Left colon (tissue), 2 donors: ENCODE measurements at regions not wholly inside any gene's neighbourhood (a gene's known extent, or its start where the extent isn't known, plus 50 kb on each side); places are given as distances from the start of the nearest gene placed in this dataset.

Experiments used
- ATAC-seq: fragments of 200-7000 bp; cut with Tn5 transposase; one replicate; pipeline ENCODE4 v1.9.1; 2020; ENCODE audit warnings: mild to moderate bottlenecking, moderate library complexity
- DNase-seq, 2 donors: peaks; one replicate each; pipeline ENCODE4 v3.0.0-alpha.2; 2020
- intact Hi-C, 2 donors: fragments of 100-400 bp; cut with DNase I in 1 of 2; cut with micrococcal nuclease in 1 of 2; formaldehyde crosslinking; loops; one replicate each; pipeline versions ENCODE4 v1.11.2 to v1.14.0; 2022; cut with DNase I, micrococcal nuclease
- donor health status: DM: no; HTN: no; CAD: no.
- donor health status: DM: yes; HTN: yes; CAD: no.

DNA sequence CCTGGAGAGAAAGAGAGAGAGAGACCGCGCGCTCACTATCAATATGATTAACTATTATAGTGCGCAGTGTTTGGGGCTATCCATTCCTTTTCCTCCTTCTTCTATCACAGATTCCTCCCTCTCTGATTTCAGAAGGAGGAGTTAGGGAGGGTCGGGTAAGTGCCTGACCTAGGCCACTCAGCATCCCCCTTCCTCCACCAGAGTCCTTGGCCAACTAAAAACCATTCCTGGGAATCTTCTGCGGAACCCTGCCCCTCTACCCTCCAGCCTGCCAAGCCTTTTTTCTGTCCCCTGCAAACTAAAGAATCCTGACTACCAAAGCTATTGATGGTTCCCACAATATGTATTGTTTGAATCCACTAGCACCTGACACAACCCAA, 256.2 kb upstream of the NFE2L3 start:
- no peak for DNase-seq
- intact Hi-C loops = loop anchor here in 1 of 2 donors (10.0 kb wide), 1 partner anchor 769 kb away; no protein-coding TSS in a partner anchor
- no peak for ATAC-seq

DNA sequence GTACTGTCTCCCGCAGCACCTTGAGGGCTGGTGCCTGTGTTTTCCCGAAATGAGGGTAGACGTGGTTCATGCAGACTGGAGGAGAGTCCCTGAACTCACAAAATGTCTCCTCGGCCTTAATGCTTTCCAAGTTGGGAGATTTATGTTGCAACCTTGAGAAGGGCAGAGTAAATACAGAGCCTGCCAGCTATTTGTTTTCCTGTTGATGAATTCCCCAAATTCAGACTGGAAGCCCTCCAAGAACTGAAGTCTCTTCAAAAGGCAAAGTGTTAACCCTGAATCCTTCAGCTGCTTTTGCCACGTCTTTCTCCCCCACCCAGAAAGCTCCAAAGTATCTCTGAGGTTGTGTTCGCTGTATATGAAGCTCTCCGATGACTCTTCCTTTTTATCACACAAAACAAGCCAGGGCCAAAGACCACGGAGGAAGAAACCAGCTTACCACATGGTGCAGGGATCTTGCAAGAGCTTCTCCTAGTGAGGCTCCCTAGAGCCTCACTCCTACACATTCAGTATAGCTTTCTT, 254.7 kb upstream of the NFE2L3 start:
- ATAC-seq = no peak
- intact Hi-C loops = loop anchor here in 1 of 2 donors (10.0 kb wide), 1 partner anchor 767 kb away; no protein-coding TSS in a partner anchor
- no peak for DNase-seq

DNA sequence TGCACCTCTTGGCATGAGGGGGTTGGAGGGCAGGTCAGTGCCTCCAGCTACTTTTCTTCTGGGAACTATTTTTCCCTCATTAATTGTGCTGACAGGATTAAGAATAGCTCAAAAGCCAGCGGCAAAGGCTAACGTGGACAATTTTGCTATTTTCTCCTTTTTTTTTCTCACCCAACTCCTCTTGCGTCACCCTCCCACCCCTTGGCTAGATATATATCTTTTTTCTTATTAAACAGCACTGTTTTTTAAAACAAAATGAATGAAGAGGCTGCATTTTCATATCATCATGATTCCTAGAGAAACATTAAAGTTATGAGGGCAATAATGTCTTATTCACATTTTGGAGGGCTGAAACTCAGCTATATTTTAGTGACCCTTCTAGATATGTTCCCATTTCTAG, 251.8 kb upstream of the NFE2L3 start:
- ATAC-seq = no peak
- intact Hi-C loops = no loop called here
- no peak for DNase-seq

DNA sequence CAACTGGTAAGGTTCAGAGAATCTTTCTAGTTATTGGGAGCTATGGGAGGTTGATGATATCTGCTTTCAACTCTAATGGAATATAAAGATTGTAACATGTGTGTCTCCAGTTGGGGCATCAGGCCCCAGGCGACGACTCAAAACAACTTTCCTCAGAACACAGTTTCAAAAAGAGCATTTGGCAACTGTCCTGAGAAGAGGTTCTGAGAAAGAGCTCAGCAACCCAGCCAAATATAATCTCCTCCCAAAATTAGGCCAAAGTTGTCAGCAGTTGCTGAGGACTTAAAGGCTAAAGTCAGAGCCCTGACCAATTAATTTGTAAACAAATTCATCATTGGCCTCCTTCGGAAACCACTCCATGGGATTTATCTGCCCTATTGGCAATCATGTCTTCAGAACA, 251.1 kb upstream of the NFE2L3 start:
- intact Hi-C loops = no loop called here
- DNase-seq (no peak), ATAC-seq (no peak)

DNA sequence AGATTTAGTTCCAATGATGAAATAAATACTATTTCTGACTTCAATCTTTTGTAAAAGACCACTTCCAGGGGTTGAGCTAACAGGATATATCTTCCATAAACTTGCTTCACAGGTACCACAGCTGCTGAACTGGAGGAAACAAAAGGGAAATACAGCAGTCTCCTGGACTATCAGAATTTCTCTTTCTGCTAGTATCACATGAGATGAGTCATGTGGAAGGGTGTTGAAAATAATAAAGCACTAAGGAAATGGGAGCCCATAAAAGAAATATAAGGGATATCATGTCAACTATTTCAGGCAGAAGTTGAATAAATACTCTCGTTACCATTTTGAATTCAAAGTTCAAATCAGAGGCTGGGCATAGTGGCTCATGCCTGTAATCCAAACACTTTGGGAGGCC, 250.3 kb upstream of the NFE2L3 start:
- intact Hi-C loops = no loop called here
- ATAC-seq = peak; percentile 43
- no peak for DNase-seq

DNA sequence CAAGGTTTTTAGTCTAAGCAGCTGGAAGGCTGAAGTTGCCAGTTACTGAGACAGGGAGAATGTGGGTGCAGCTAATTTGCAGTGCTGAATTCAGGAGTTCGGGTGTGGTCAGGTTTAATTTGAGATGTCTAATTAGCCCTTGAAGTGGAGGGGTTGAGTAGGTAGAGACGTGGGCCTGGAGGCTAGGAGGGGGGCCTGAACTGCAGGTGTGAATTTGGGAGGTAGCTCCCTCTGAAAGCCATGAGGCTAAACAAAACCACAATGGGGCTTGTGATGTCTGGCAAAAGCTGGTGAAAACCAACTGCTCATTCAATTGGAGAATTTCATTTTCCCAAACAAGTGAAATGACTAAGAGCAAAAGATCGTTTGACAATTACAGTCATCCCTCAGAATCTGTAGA, 246.0 kb upstream of the NFE2L3 start:
- no peak for ATAC-seq
- intact Hi-C loops = no loop called here
- DNase-seq = no peak

DNA sequence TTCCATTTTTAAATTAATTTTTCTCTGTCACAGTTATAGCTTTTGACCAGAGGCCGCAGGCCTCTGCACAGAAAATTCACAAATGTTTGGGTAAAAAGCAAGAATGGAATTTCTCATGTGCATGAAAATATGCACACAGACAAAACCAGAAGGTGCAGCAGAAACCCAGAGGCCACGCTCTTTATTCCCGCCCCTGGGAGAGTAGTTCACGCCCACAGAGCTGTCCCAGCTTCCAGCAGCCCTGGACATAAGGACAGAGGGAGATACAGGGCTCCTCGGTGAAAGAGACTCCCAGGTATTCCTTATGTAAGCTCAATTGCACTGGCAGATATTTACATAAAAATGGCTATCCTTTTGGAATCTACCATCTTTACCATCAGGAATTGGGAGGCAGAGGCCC, 245.2 kb upstream of the NFE2L3 start:
- intact Hi-C loops = no loop called here
- no peak for DNase-seq
- no peak for ATAC-seq

DNA sequence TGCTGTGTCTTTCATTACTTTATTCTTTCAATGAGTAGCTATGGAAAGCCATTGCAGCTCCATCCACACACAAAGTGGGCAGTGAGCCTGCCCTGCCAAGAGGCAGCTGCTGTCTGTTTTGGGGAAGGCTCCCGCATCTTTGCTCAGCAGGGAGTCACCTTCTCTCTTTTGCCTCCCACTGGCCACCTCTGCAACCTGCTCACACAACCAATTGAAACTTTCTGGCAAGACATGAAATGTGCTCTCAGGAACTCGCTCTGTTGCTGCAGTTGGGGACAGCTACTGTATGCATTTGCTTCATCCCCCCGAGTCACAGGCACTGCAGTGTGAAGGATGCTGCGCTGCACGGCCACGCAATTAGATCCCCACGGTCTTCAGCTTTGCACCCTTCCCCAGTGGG, 244.8 kb upstream of the NFE2L3 start:
- DNase-seq (no peak), ATAC-seq (no peak)
- intact Hi-C loops = no loop called here

DNA sequence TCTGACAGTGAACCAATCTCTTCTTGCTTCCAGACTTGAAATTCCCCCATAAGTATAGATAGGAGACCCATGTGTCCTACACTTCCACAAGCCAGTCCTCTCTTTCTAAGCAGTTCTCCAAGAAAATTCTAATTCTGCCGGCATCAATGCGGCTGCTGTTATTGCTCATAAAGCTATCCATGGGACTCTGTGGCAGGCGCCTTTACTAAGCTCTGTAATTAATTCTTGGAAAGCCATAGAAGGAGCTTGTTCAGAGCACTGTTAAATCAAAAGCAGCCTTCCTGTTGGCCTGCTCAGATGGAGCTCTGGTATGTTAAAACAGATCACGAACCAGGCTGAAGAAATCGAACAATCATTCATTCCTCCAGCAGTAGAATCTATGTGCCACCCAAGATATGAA, 244.3 kb upstream of the NFE2L3 start:
- no peak for ATAC-seq

DNA sequence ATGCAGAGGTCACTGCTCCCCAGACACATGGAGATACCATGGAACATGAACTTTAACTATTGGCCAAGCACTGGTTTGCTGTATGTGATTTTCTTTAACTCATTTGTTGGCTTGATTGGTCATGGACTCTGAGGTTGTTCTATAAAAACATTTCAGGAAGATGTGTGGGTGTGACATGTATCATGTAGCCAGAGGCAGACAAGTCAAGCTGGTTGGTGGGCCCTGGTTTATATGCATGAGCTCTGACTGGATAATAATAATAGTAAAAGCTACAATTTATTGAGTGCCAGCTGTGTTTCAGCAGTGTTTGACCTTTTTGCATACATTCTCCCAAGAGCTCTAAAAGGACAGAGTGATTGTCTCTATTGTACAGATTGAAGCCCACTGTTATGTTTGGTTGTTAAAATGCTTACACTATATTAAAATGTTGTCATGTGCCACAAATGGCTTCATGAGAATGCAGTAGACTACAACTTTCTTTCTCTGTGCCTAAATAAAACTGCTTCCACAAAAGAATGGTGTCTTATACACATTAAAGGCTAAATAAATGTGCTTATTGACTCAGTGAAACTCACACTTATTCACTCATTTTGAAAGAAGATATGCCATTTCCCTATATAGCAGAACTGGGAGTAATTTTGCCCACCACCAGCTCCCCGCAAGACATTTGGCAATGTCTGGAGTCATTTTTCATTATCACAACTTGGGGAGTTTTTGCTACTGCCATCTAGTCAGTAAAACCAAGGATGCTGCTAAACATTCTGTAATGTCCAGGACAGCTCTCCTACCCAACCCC, 243.6 kb upstream of the NFE2L3 start:
- no peak for DNase-seq
- intact Hi-C loops = no loop called here

More for the DNA sequence above, 244.3 kb upstream of the NFE2L3 start:
- no peak for DNase-seq
- intact Hi-C loops = no loop called here

DNA sequence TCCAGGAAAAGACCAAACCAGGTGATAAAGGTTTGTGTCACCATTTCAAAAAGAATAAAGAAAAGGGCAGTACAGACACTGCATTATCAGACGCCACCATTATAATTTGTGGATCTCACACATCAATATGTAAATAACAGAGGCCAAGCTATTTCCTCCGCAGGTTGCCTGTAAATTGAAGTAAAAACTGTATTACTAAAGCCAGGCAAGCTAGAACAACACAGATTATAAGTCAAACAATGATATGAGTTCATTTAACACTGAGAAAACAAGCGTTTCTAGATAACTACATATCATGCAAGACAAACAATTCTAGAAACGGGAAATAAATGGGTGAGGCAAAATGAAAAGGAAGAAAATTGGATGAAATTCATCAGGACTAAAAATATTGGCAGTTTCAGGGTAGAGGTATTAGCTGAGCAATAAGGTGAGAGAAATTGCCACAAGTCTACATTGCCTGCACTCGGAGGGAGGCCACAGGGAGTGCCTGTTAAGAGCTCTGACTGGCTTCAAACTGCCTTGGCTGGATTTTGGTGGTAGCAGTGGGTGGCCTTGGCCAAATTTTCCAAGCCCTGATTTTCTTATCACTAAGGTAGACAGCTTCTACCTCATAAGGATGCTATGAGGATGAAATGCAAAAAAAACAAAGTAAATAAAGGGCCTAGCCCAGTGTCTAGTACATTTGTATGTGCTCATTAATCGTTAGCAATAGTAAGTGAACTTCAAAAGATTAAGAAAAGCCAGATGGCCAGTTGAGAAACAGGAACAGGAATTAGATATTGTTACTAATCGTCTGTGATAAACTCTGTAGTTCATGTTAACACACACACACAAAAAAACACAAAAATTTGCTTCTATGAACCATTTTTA, 240.0 kb upstream of the NFE2L3 start:
- ATAC-seq = no peak
- intact Hi-C loops = no loop called here
- no peak for DNase-seq

More for the DNA sequence above, 243.6 kb upstream of the NFE2L3 start:
- no peak for ATAC-seq

DNA sequence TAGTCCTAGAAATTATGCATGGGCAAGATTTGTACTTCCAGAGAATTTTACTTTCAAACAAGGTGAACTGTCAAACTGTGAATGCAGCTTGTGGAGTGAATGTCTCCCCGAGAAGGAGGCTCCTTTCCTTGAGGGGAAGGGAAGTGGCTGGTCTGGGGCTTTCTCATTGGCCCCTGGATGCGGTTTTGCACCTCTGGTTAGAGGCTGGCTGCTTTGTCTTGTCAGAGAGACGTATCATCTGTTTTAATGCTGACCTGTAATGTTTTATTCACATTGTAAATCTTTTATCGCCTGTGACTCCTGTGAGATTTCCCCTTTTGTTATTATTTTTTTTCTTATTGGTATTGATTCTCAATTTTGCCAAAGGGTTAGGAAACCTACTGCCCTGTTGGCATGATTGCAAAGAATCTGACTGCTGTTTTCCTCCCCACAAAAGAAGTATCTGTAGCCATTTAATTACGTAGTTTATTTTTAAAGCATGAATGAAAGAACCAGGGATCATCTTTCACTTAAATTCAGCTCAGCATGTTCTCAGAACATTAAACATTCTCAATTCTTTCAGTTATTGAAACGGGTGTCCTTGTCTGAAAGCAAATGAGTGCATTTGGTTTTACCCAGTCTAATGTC, 238.3 kb upstream of the NFE2L3 start:
- no peak for ATAC-seq
- intact Hi-C loops = no loop called here
- no peak for DNase-seq

DNA sequence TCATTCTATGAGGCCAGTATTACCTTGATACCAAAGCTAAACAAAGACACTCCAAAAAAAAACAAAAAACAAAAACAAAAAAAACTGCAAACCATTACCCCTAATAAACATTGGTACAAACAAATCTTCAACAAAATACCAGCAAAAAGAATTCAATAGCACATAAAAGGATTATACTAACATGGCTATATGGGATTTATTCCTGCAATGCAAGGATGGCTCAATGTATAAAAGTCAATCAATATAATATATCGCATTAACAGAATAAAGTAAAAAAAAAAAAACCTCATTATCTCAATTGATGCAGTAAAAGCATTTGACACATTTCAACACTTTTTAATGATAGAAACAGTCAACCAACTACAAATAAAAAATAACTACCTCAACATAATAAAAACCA, 233.3 kb upstream of the NFE2L3 start:
- no peak for ATAC-seq
- intact Hi-C loops = no loop called here

DNA sequence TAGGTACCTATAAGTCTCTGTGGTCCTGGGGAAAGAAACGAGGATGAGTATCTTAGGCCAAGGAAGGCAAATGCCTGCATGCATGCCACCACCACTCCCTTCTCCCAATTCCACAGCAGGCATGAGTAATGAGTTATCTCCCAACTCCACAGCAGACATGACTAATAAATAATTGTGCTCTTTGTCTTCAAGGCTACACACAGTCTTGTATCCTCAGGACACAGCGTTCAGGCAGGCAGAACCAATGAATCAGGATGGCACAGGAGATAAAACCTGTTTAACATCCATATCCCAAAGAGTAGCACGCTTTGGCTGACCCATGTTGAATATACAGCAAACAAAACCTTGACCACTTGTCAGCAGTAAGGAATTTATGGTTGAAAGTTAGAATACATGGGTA, 229.7 kb upstream of the NFE2L3 start:
- DNase-seq = no peak
- no peak for ATAC-seq
- intact Hi-C loops = no loop called here

More for the DNA sequence above, 233.3 kb upstream of the NFE2L3 start:
- DNase-seq = no peak

DNA sequence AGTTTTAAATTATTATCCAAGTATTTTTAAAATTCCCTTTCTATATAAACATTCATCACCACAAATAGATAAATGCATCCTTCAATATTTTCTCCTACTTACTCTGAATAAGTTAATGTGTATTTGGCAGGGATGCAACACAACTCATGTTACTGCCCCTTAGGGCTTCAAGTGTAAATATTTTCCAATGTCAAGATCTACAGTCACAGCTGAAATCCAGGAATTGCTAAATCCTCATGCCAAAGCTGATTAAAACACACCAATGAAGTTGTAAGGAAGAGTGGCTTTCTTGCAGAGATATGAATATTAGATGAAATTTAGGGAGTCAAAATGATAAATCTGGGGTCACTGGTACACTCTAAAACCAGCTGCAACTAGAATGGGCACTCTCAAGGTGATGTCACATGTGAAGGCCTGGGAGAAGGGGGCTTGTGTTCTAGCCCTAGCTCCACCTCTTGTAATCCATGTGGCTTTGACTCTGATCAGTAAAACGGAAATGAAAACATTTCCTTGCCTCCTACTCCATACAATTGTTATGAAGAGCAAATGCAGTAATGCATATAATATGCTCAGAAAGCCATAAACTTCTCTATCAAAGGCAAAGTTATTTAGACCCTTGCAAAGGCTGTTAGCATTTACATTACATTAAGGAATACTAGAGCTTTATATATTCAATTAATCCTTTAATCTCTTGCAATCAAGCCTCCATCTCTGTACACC, 228.1 kb upstream of the NFE2L3 start:
- DNase-seq (no peak), ATAC-seq (no peak)
- intact Hi-C loops = no loop called here

DNA sequence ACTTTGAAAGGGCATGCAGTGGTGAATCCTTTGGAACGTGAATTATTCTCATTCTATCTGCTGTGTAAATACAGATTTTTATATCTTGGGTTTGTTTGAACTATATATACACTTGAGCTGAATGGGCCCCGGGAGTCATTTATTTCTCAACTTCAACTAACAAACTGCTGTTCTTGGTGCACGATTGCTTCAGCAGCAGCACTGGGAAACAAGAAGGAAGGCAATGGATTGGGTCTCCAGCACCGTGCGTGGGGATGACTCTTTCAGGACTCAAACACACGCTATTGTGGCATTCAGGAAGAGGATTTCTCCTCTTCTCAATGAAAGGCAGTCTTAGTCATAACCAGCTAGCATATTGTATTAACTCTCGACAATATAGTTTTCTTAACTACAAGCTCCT, 226.0 kb upstream of the NFE2L3 start:
- DNase-seq = no peak
- peak; percentile 83 for ATAC-seq
- intact Hi-C loops = no loop called here

DNA sequence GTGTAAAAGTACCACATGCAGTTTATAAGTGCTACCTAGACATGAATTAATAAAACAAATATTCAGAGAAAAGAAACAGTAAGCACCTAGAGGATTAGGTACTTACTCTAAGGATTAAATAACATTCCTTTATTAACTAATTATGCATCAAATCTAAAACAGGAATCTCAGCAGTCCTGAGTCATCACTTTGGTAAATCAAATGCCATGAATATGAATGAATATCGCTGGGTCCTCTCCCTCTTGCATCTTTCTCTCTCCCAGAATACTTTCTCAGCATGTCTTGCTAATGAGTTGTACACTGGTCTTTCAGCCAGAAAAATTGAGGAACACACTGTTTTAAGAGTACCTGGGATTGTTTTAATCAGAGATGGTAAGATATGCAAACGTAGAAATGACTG, 225.5 kb upstream of the NFE2L3 start:
- DNase-seq (no peak), ATAC-seq (no peak)
- intact Hi-C loops = no loop called here

DNA sequence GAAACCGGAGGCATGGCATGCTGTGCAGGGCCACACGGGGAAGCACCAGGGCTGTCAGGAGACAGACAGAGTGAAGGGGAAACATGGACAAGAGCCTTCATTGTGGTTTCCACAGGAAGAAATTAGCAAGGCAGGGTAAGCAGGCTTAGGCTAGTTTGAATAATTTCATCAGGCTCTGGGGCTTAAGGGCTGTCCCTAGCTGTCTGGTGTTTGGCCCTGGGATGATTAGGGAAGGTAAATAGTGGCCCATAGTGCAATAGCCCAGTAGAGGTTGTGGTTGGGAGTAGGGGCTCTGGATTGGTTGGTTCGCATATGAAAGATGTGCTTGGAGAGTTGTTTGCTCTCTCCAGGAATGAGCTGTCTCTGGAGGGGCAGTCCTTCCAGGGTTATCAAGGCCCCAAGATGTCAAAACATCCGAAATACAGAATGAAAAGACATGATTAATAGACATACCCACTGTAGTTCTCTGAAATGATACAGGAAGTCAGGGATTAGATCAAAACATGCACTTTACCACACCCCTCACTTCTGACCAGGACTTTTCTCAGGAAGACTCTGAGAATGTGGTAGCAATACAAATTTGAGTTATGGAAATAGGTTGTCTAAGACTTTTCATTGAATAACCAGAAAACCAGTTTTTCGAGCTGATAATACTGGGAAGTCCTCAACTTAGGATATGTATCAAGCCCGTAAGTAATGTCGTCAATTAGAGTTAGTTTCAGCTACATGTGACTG, 224.9 kb upstream of the NFE2L3 start:
- DNase-seq = no peak

More for the DNA sequence above, 224.9 kb upstream of the NFE2L3 start:
- intact Hi-C loops = no loop called here
- no peak for ATAC-seq
